ENCODE measurements at regions not wholly inside any gene's neighbourhood (a gene's known extent, or its start where the extent isn't known, plus 50 kb on each side); places are given as distances from the start of the nearest gene placed in this dataset.

DNA sequence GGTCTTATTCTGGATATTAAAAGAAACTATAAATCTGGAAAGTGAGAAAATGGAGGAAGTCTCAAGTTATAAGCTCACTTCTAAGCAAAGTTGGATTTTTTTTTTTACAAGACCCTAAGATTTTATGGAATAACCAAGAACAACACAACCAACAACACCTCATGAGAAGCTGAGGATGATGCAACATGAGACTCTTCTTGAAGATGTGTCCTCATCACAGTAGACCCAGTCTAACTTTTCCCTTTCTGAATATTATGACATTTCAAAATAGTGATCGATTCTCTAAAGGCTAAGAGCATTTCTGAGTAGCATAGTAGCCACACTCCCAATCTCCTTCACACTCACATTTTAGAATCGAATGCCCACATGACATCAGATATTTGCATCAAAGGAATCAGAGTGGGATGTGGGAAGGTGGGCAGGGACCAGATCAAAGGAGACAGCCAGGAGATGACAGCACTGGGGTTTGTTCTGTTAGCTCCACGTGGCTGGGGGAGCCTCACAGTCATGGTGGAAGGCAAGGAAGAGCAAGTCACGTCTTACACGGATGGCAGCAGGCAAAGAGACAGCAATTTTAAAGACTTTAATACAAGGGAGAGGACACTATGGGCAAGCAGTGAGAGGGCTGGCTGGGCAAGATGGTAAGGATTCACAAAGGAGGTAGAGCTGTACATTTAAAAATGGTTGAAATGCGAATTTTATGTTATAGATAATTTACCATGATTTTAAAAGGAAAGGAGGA lies 90.7 kb upstream of the MYL2 start:
- no peak overlapping the region for H3K56ac ChIP-seq (replicated peaks; ENCODE audit: insufficient read length, low read depth, low read length)
- WGBS, 2 experiments (ENCODE audit: extremely low coverage in 1 of 2, insufficient coverage in 1 of 2, insufficient read length in 1 of 2, insufficient replicate concordance in 2 of 2, low coverage in 1 of 2, low lambda C conversion rate in 2 of 2, missing lambda C conversion rate in 1 of 2), result 87% methylated on average over 6 of the region's 6 CpGs; no CpG with 5 or more reads in 1 of the 2 experiments
- H3K9ac ChIP-seq (replicated peaks in 1 of 4; ENCODE audit: extremely low read depth in 1 of 4, low read depth in 3 of 4, low read length in 3 of 4), result no peak overlapping the region
- no peaks in the 10 kb centered on the region for H3K79me1 ChIP-seq (ENCODE audit: low read depth, low read length)
- ChIA-PET CTCF (ENCODE audit: partially characterized antibody) (interaction anchor here (0.6 to 1.0 kb wide), 4 partner anchors 13 to 1132 kb away, joined by 3 read pairs; no protein-coding TSS in a partner anchor), POLR2A (ENCODE audit: partially characterized antibody) (interaction anchor here (0.6 kb wide), 1 partner anchor 260 kb away, joined by 3 read pairs; no protein-coding TSS in a partner anchor)
- H3K4ac ChIP-seq (replicated peaks; ENCODE audit: insufficient read length, low read depth, low read length), result no peak overlapping the region
- H2AFZ ChIP-seq (ENCODE audit: low read length), result no peak overlapping the region
- no peak overlapping the region for H4K91ac ChIP-seq (replicated peaks; ENCODE audit: insufficient read length, low read length)
- H2BK5ac ChIP-seq (ENCODE audit: low read depth, low read length), result no peak overlapping the region
- H2BK15ac ChIP-seq (ENCODE audit: low read length), result no peak overlapping the region
- no peaks in the 10 kb centered on the region for H3K23me2 ChIP-seq (ENCODE audit: low read depth, low read length)
- FAIRE-seq (no peak), DNase-seq (ENCODE audit: low read depth in 1 of 2, low spot score in 2 of 2) (no peak)
- no peak overlapping the region for H2BK12ac ChIP-seq (ENCODE audit: low read depth, low read length)
- H4K8ac ChIP-seq (ENCODE audit: extremely low read depth, insufficient read depth, low read length), result no peak overlapping the region
- H2BK20ac ChIP-seq (ENCODE audit: low read length), result no peak overlapping the region
- H2BK120ac ChIP-seq (replicated peaks; ENCODE audit: low read depth, low read length), result no peak overlapping the region
- H3K79me2 ChIP-seq (ENCODE audit: control insufficient read depth in 1 of 2, insufficient read depth in 2 of 2, low read length in 2 of 2), result no peaks in the 10 kb centered on the region
- H4K20me1 ChIP-seq (replicated peaks in 1 of 2; ENCODE audit: control insufficient read depth in 1 of 2, insufficient read depth in 2 of 2, low read length in 2 of 2), result no peaks in the 10 kb centered on the region
- no peak overlapping the region for H3K14ac ChIP-seq (ENCODE audit: insufficient read length)
- H3K18ac ChIP-seq (ENCODE audit: extremely low read depth, low read length), result no peak overlapping the region
- no peak overlapping the region for H3K23ac ChIP-seq (ENCODE audit: insufficient read length)
- TF ChIP-seq CTBP2 (IDR thresholded peaks at IDR 0.05; ENCODE audit: borderline replicate concordance, insufficient read depth, insufficient read length, low read length) (no peak), HDAC2 (IDR thresholded peaks at IDR 0.05; ENCODE audit: borderline replicate concordance in 1 of 2, low read depth in 2 of 2, low read length in 2 of 2) (no peak), ZNF274 (IDR thresholded peaks at IDR 0.05; ENCODE audit: borderline replicate concordance, extremely low read depth, low read length) (no peak), GTF2F1 (IDR thresholded peaks at IDR 0.05; ENCODE audit: borderline replicate concordance, low read depth, low read length) (no peak), PHF8 (conservative IDR thresholded peaks at IDR 0.05; ENCODE audit: low read depth, low read length) (no peak), CBX8 (IDR thresholded peaks at IDR 0.05; ENCODE audit: borderline replicate concordance, low read depth, low read length) (no peak), CHD2 (IDR thresholded peaks at IDR 0.05; ENCODE audit: low read length) (no peak), KDM5A (IDR thresholded peaks at IDR 0.05; ENCODE audit: low read length) (no peak), MAFK (IDR thresholded peaks at IDR 0.05; ENCODE audit: low read depth, low read length) (no peak), SP4 (IDR thresholded peaks at IDR 0.05; ENCODE audit: low read length) (no peak), SP2 (IDR thresholded peaks at IDR 0.05; ENCODE audit: low read length) (no peak), BACH1 (IDR thresholded peaks at IDR 0.05; ENCODE audit: low read length) (no peak)
- no peak overlapping the region for H3K27ac ChIP-seq (ENCODE audit: low read depth, low read length)
- H3K4me3 ChIP-seq (ENCODE audit: extremely low read depth in 1 of 4, insufficient read depth in 2 of 4, low read depth in 3 of 4, low read length in 4 of 4), result no peak overlapping the region
- H3K27me3 ChIP-seq (replicated peaks in 1 of 4; ENCODE audit: control insufficient read depth in 3 of 4, extremely low read depth in 1 of 4, insufficient read depth in 3 of 4, low read length in 3 of 4), result peaks cover 0 to 3% (median 0%) of the 10 kb centered on the region in 4 experiments; a peak in 1 of 7 replicates
- no peaks in the 10 kb centered on the region for H3K4me1 ChIP-seq (replicated peaks in 1 of 4; ENCODE audit: control insufficient read depth in 3 of 4, insufficient read depth in 4 of 4, low read length in 3 of 4)
- H3K4me2 ChIP-seq (ENCODE audit: insufficient read depth in 1 of 2, low read depth in 2 of 2, low read length in 2 of 2), result no peak overlapping the region
- no peak overlapping the region for H4K5ac ChIP-seq (ENCODE audit: insufficient read length, low read depth, low read length)
- H2AK5ac ChIP-seq (ENCODE audit: low read depth, low read length), result no peak overlapping the region
- no peaks in the 10 kb centered on the region for H3K9me3 ChIP-seq (ENCODE audit: insufficient read depth in 2 of 2, low read depth in 1 of 2, low read length in 1 of 2)
- H3K36me3 ChIP-seq (ENCODE audit: control insufficient read depth in 2 of 4, insufficient read depth in 4 of 4, low read length in 3 of 4), result no peaks in the 10 kb centered on the region
